NT2/D1 (cell line): ENCODE measurements at regions not wholly inside any gene's neighbourhood (a gene's known extent, or its start where the extent isn't known, plus 50 kb on each side); places are given as distances from the start of the nearest gene placed in this dataset.
"Not testable (repeated sequence)": the region's sequence is repeated elsewhere in the genome, so short reads cannot be mapped to it uniquely, and the experiment has no call there.

ENCODE experiments used
- DNase-seq: peaks from one replicate; pipeline ENCODE4 v3.0.0-alpha.2; 2011; ENCODE audit warnings: low read depth, low spot score
- H3K27me3 ChIP-seq: 2 replicates; pipeline ENCODE4 v1.6.0; 2011; ENCODE audit warnings: mild to moderate bottlenecking; ENCODE audit not compliant: insufficient read length, insufficient read depth
- H3K36me3 ChIP-seq: 2 replicates; pipeline ENCODE4 v1.6.1; 2011; ENCODE audit warnings: mild to moderate bottlenecking, low read length, mixed read lengths; ENCODE audit not compliant: insufficient read depth, insufficient read length
- H3K4me1 ChIP-seq: 2 replicates; pipeline ENCODE4 v1.5.1; 2011; ENCODE audit not compliant: insufficient read depth, insufficient read length
- H3K4me3 ChIP-seq: 2 replicates; pipeline ENCODE4 v1.5.1; 2011; ENCODE audit warnings: low read depth; ENCODE audit not compliant: insufficient read length
- H3K9ac ChIP-seq: 2 replicates; pipeline ENCODE4 v1.6.0; 2011; ENCODE audit warnings: low read depth; ENCODE audit not compliant: insufficient read length
- H3K9me3 ChIP-seq: 2 replicates; pipeline ENCODE4 v1.5.1; 2011; ENCODE audit warnings: mild to moderate bottlenecking, low read length; ENCODE audit not compliant: insufficient read depth
- SUZ12 ChIP-seq: IDR thresholded peaks from 2 replicates; pipeline ENCODE4 v1.6.1; 2011; ENCODE audit not compliant: insufficient read length, insufficient read depth; ENCODE audit errors: extremely low read depth
- YY1 ChIP-seq: IDR thresholded peaks from 2 replicates; pipeline ENCODE4 v1.6.1; 2011; ENCODE audit not compliant: insufficient read length, insufficient read depth
- ZNF274 ChIP-seq: IDR thresholded peaks from 2 replicates; pipeline ENCODE4 v1.6.1; 2011; ENCODE audit warnings: mild to moderate bottlenecking, low read depth, low read length

DNA sequence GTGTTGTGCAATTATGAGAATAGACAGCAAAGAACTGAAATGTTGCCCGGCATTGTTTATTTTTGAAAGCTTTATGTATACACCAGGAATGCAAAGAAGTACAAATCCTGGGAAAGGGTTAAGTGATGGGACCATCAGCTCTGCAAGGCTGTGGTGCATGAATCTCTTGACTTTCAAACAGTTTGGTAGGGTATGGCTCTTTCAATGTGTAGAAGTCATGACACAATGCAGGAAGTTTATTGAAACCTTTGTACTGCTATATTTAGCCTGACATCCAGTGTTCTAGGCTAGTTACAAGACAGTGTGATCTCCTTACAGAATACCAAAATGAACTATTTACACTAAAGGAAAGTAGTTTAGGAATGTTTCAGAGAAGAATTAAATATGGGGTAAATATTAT, 206.8 kb upstream of the HAND2 start:
- TF ChIP-seq YY1 (no peak), SUZ12 (no peak), ZNF274 (no peak)
- Histone ChIP-seq H3K27me3 (no peaks in the 10 kb centered on the region), H3K36me3 (no peaks in the 10 kb centered on the region), H3K9ac (no peak overlapping the region), H3K9me3 (no peaks in the 10 kb centered on the region), H3K4me1 (no peaks in the 10 kb centered on the region), H3K4me3 (no peak overlapping the region)
- no peak for DNase-seq

DNA sequence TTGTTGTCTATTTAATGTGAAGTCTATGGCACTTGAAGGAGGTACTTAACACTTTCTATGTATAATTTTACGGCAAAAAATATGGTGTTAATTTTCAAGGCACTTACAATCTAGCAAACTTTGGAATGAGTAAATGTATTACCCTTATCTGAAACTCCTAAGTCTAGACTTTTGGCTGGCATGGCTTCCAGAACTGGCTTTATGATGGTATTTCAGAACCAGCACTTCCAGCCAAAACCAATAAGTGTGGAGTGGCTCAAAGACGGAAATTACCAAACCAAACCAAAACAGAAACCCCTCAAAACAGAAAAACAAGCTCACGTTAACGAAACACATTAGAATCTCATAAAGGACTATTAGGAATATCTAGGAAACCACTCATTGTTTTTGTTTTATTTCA, 205.6 kb upstream of the HAND2 start:
- no peak for DNase-seq
- no peak overlapping the region for H3K4me3 ChIP-seq
- no peaks in the 10 kb centered on the region for H3K4me1 ChIP-seq
- H3K9me3 ChIP-seq = no peaks in the 10 kb centered on the region
- no peaks in the 10 kb centered on the region for H3K27me3 ChIP-seq
- H3K36me3 ChIP-seq = no peaks in the 10 kb centered on the region
- TF ChIP-seq ZNF274 (no peak), YY1 (no peak), SUZ12 (no peak)
- no peak overlapping the region for H3K9ac ChIP-seq

DNA sequence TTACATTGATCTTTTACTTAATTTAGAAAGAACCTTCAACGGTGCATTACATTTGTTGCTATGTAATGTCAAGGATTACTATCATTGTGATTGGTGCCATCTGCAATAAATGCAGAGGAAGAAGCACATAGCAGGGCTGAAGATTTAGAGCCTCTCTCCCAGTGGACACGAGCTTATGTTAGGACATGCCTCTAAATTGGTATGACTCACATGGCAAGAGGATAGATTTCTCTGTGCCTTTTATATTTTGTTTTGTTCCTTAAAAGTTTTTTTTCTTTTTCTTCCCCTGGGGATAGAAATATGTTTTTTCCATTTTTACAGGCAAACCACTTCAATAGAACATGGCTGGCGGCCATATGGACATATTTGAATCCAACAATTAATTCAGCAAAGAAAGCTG, 205.0 kb upstream of the HAND2 start:
- Histone ChIP-seq H3K36me3 (no peaks in the 10 kb centered on the region), H3K27me3 (no peaks in the 10 kb centered on the region), H3K4me3 (no peak overlapping the region), H3K9me3 (no peaks in the 10 kb centered on the region), H3K9ac (no peak overlapping the region), H3K4me1 (no peaks in the 10 kb centered on the region)
- TF ChIP-seq SUZ12 (no peak), ZNF274 (no peak), YY1 (no peak)
- DNase-seq = no peak

DNA sequence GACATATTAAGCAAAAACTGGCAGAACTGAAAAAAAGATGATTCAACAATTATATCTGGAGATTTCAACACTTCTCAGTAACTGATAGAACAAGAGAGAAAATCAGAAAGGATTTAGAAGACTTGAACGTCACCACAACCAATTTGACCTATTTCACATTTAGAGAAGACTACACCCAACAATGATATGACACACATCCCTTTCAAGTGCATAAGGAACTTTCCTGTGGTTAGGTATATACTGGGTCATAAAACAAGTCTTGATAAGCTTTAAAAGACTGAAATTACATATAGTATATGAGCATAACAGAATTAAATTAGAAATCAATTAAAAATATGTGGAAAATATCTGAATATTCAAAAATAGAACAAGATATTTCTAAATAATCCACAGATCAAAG, 201.2 kb upstream of the HAND2 start:
- no peaks in the 10 kb centered on the region for H3K9me3 ChIP-seq
- no peak overlapping the region for H3K9ac ChIP-seq
- no peaks in the 10 kb centered on the region for H3K36me3 ChIP-seq
- no peak for TF ChIP-seq YY1
- TF ChIP-seq ZNF274 = no peak
- TF ChIP-seq SUZ12 = no peak
- H3K4me1 ChIP-seq = no peaks in the 10 kb centered on the region
- DNase-seq = no peak
- H3K27me3 ChIP-seq = no peaks in the 10 kb centered on the region
- no peak overlapping the region for H3K4me3 ChIP-seq

DNA sequence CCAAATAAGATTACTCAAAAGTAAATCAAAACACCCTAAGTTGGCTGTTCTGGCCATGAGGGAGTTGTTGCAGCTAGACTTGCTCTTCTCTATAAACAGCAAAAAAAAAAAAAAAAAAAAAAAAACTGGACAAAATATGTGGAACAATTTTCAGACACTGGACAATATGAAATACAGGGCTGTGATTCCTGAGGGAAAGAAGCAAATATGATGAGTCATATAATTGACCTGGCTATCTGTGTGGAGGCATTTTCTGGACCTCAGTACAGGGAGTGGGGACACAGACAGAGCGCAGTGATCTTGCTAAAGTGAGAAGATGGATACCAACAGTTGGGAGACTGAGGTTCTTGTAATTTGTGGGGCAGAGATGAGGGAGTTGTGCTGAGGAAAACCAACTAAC, 192.0 kb upstream of the HAND2 start:
- DNase-seq = no peak
- no peak overlapping the region for H3K9ac ChIP-seq
- H3K36me3 ChIP-seq = no peaks in the 10 kb centered on the region
- no peak overlapping the region for H3K4me3 ChIP-seq
- H3K4me1 ChIP-seq = no peaks in the 10 kb centered on the region
- H3K27me3 ChIP-seq = no peaks in the 10 kb centered on the region
- TF ChIP-seq ZNF274 (no peak), SUZ12 (no peak), YY1 (no peak)
- no peaks in the 10 kb centered on the region for H3K9me3 ChIP-seq

DNA sequence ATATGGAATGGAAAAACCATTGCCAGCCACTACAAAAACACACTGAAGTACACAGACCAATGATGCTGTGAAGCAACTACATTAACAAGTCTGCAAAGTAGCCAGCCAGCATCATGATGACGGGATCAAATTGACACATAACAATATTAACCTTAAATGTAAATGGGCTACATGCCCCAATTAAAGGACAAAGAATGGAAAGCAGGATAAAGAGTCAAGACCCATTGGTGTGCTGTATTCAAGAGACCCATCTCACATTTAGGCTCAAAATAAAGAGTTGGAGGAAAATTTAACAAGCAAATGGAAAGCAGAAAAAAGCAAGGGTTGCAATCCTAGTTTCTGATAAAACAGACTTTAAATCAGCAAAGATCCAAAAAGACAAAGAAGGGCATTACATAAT, 188.5 kb upstream of the HAND2 start:
- not testable (repeated sequence) for H3K9me3 ChIP-seq, H3K9ac ChIP-seq, H3K27me3 ChIP-seq, H3K4me3 ChIP-seq, DNase-seq, H3K36me3 ChIP-seq, H3K4me1 ChIP-seq

DNA sequence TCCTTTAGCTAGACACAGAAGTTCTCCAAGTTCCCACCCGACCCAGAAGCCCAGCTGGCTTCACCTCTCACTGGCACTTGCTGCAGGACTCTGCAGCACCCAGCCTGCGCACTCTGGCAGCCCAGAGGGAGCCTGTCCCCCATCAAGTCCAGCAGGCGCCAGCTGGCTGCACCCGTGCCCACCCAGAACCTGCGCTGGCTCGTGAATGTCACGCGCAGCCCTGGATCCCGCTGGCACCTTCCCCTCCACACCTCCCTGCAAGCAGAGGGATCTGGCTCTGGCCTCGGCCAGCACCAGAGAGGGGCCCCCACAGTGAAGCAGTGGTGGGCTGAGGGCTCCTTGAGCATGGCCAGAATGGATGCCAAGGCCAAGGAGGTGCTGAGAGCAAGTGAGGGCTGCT, 187.6 kb upstream of the HAND2 start:
- Histone ChIP-seq H3K4me3 (no peak overlapping the region), H3K9me3 (no peaks in the 10 kb centered on the region), H3K36me3 (no peaks in the 10 kb centered on the region), H3K4me1 (no peaks in the 10 kb centered on the region), H3K9ac (no peak overlapping the region), H3K27me3 (no peaks in the 10 kb centered on the region)
- TF ChIP-seq ZNF274 (no peak), SUZ12 (no peak), YY1 (no peak)
- no peak for DNase-seq

DNA sequence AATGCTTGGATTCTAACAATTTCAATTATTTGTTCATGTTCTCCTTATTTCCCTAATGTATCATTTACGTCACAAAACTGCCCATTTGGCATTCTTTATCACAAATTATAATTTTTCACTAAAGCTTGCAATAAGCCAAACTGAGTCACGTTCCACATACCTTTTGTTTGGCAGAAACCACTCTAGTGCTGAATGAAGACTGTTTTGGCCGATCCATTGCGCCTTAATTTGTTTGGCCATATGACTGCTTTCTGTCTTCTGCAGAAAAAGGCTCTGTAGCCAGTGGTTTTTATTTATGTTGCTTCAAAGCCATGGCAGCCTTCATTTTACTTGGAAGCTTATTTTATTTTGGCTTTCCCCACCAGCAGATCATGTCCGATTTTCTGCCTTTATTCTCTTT, 184.4 kb upstream of the HAND2 start:
- H3K4me1 ChIP-seq = no peaks in the 10 kb centered on the region

More for the DNA sequence above, 184.4 kb upstream of the HAND2 start:
- Histone ChIP-seq H3K36me3 (no peaks in the 10 kb centered on the region), H3K9me3 (no peaks in the 10 kb centered on the region), H3K4me3 (no peak overlapping the region), H3K9ac (no peak overlapping the region), H3K27me3 (no peaks in the 10 kb centered on the region)
- no peak for TF ChIP-seq YY1
- no peak for TF ChIP-seq ZNF274
- TF ChIP-seq SUZ12 = no peak
- DNase-seq = no peak
